ENCODE measurements at regions not wholly inside any gene's neighbourhood (a gene's known extent, or its start where the extent isn't known, plus 50 kb on each side); places are given as distances from the start of the nearest gene placed in this dataset.
A peak's percentile ranks its signal among the peaks of the same experiment; 100 is the strongest.
"Not testable (repeated sequence)": the region's sequence is repeated elsewhere in the genome, so short reads cannot be mapped to it uniquely, and the experiment has no call there.

DNA sequence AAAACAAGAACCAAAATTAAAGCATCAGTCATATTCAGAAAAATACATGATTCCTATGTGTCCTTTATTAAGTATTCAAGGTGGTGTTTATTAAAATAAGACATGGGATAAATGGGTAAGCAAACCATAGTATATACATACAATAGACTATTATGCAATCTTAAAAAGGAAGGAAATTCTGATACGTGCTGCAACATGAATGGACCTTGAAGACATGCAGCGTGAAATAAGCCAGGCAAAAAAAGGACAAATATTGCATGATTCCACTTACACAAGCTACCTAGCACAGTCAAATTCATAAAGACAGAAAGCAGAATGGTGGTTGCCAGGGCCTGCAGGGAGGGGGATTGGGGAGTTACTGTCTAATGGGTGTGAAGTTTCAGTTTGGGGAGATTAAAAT is 127.7 kb downstream of the DMAC1 start:
- H3K4me3 Mint-ChIP-seq, result no peak overlapping the region
- no peaks in the 10 kb centered on the region for H3K36me3 Mint-ChIP-seq (ENCODE audit: low read depth)
- H3K27ac Mint-ChIP-seq, result no peak overlapping the region
- no peaks in the 10 kb centered on the region for H3K9me3 Mint-ChIP-seq
- intact Hi-C loops (cut with micrococcal nuclease), result loop anchor here (10.0 kb wide), 1 partner anchor 383 kb away; no protein-coding TSS in a partner anchor
- no peaks in the 10 kb centered on the region for H3K4me1 Mint-ChIP-seq (ENCODE audit: low read depth)
- no peak for DNase-seq
- no peaks in the 10 kb centered on the region for H3K27me3 Mint-ChIP-seq (ENCODE audit: low read depth)
- CTCF ChIA-PET, result no interaction called here

GRCh38 chr9:7668541-7668940 is 131.0 kb downstream of the DMAC1 start:
- no peaks in the 10 kb centered on the region for H3K9me3 Mint-ChIP-seq
- H3K4me3 Mint-ChIP-seq, result no peak overlapping the region

GRCh38 chr9:7665874-7666273 is 133.7 kb downstream of the DMAC1 start:
- Mint-ChIP-seq H3K36me3 (ENCODE audit: low read depth) (no peaks in the 10 kb centered on the region), H3K27me3 (ENCODE audit: low read depth) (no peaks in the 10 kb centered on the region)

More at GRCh38 chr9:7668541-7668940, 131.0 kb downstream of the DMAC1 start:
- no peaks in the 10 kb centered on the region for H3K36me3 Mint-ChIP-seq (ENCODE audit: low read depth)
- CTCF ChIA-PET, result no interaction called here
- DNase-seq, result no peak
- H3K27ac Mint-ChIP-seq, result no peak overlapping the region
- H3K27me3 Mint-ChIP-seq (ENCODE audit: low read depth), result no peaks in the 10 kb centered on the region
- H3K4me1 Mint-ChIP-seq (ENCODE audit: low read depth), result no peaks in the 10 kb centered on the region
- intact Hi-C loops (cut with micrococcal nuclease), result no loop called here

GRCh38 chr9:7659766-7660165 is 139.8 kb downstream of the DMAC1 start:
- Mint-ChIP-seq H3K27ac (no peak overlapping the region), H3K9me3 (no peaks in the 10 kb centered on the region), H3K4me3 (no peak overlapping the region), H3K4me1 (ENCODE audit: low read depth) (peaks cover 4% of the 10 kb centered on the region), H3K36me3 (ENCODE audit: low read depth) (no peaks in the 10 kb centered on the region), H3K27me3 (ENCODE audit: low read depth) (no peaks in the 10 kb centered on the region)
- intact Hi-C loops (cut with micrococcal nuclease), result no loop called here
- CTCF ChIA-PET, result no interaction called here
- DNase-seq, result no peak

More at GRCh38 chr9:7665874-7666273, 133.7 kb downstream of the DMAC1 start:
- no peak for DNase-seq
- H3K9me3 Mint-ChIP-seq, result no peaks in the 10 kb centered on the region
- no peaks in the 10 kb centered on the region for H3K4me1 Mint-ChIP-seq (ENCODE audit: low read depth)
- H3K4me3 Mint-ChIP-seq, result no peak overlapping the region
- no peak overlapping the region for H3K27ac Mint-ChIP-seq
- CTCF ChIA-PET, result interaction anchor here (1.2 kb wide), 1 partner anchor 178 kb away, joined by 3 read pairs; no protein-coding TSS in a partner anchor
- intact Hi-C loops (cut with micrococcal nuclease), result no loop called here

DNA sequence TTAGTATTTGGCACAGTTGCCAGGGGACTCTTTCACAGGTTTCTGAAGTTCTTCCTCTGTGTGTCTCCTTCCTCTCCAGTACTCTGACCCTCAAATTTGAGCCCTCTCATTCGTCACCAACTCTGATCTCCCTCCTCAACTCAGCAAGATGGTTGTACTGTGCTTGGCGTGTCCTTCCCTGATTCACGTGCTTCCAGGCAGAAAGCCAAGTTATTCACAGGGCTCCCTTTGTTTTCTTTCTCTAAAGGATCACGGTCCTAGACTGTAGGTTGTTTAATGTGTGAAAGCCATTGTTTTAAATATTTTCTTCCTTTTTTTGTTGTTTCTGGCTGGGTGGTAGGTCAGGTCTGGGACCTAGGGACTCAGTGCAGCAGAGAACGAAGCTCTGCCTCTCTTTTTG is 142.9 kb downstream of the DMAC1 start:
- intact Hi-C loops (cut with micrococcal nuclease), result no loop called here

GRCh38 chr9:7653262-7653661 is 146.3 kb downstream of the DMAC1 start:
- intact Hi-C loops (cut with micrococcal nuclease), result no loop called here
- Mint-ChIP-seq H3K9me3 (peaks cover 1% of the 10 kb centered on the region), H3K27ac (no peak overlapping the region), H3K4me3 (no peak overlapping the region), H3K27me3 (ENCODE audit: low read depth) (no peaks in the 10 kb centered on the region), H3K36me3 (ENCODE audit: low read depth) (no peaks in the 10 kb centered on the region), H3K4me1 (ENCODE audit: low read depth) (peaks cover 11% of the 10 kb centered on the region)
- CTCF ChIA-PET, result interaction anchor here (0.7 kb wide), 1 partner anchor 113 kb away, joined by 3 read pairs; no protein-coding TSS in a partner anchor
- no peak for DNase-seq

More for the DNA sequence above, 142.9 kb downstream of the DMAC1 start:
- Mint-ChIP-seq H3K27ac (no peak overlapping the region), H3K4me3 (no peak overlapping the region), H3K9me3 (peaks cover 1% of the 10 kb centered on the region), H3K27me3 (ENCODE audit: low read depth) (no peaks in the 10 kb centered on the region), H3K4me1 (ENCODE audit: low read depth) (peaks cover 11% of the 10 kb centered on the region), H3K36me3 (ENCODE audit: low read depth) (no peaks in the 10 kb centered on the region)
- CTCF ChIA-PET, result no interaction called here
- DNase-seq, result no peak

DNA sequence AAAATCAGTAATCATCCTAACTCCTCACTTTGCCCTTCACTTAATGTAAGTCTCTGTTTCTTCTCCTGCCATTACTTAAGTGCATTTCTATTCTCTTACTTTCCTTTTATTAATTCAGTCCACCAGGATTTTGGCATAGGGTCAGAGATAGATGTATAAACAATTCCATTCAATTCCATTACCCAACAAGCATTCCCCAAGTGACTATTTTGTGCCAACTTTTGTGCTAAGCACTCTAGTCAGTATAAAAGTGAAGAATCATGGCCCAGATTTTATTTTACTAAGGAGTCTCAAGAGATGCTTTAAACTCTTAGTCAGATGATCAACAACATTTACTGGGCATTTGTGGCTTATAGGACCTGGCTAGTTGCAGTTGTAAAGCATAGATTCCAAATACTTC is 159.3 kb downstream of the DMAC1 start:
- intact Hi-C loops (cut with micrococcal nuclease), result no loop called here
- CTCF ChIA-PET, result no interaction called here

GRCh38 chr9:7639471-7639870 is 160.1 kb downstream of the DMAC1 start:
- Mint-ChIP-seq H3K4me1 (ENCODE audit: low read depth) (peaks cover 6% of the 10 kb centered on the region), H3K27ac (no peak overlapping the region), H3K36me3 (ENCODE audit: low read depth) (no peaks in the 10 kb centered on the region), H3K27me3 (ENCODE audit: low read depth) (no peaks in the 10 kb centered on the region), H3K9me3 (peaks cover 3% of the 10 kb centered on the region), H3K4me3 (no peak overlapping the region)
- CTCF ChIA-PET, result no interaction called here
- no peak for DNase-seq
- intact Hi-C loops (cut with micrococcal nuclease), result no loop called here

More for the DNA sequence above, 159.3 kb downstream of the DMAC1 start:
- Mint-ChIP-seq H3K36me3 (ENCODE audit: low read depth) (peaks cover 2% of the 10 kb centered on the region), H3K4me1 (ENCODE audit: low read depth) (peaks cover 6% of the 10 kb centered on the region), H3K27ac (no peak overlapping the region), H3K4me3 (no peak overlapping the region), H3K9me3 (peaks cover 7% of the 10 kb centered on the region), H3K27me3 (ENCODE audit: low read depth) (no peaks in the 10 kb centered on the region)
- DNase-seq, result no peak

DNA sequence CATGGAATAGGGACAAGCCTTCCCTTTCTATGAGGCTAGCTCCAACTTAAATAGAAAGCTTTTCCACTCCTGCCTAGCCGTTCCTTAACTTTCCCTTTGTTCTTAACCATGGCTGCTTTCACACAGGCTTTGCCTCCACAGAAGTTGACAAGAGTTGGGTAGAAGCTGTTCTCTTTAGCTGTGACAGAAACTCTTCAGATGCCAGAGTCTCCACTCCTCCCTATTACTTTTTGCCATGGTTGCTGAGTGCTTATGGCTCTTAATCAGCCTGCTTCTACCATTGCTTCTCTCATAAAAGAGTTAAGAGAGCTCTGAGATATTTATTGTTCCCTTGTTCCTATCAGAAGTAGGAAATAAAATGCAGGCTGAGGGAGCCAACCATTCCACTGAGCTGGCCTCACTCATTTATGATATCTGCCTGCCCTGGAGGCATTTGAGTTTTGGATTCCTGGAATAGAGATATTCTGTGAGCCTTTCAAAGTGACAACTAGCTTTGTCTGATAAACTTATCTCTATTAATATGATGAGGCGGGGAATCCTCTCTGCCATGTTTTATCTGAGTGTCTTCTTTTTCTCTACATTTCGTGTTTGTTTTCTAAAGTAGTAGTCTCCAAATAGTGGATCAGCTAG is 162.6 kb downstream of the DMAC1 start:
- Mint-ChIP-seq H3K27ac (no peak overlapping the region), H3K9me3 (peaks cover 4% of the 10 kb centered on the region), H3K36me3 (ENCODE audit: low read depth) (no peaks in the 10 kb centered on the region), H3K4me3 (no peak overlapping the region), H3K4me1 (ENCODE audit: low read depth) (peaks cover 6% of the 10 kb centered on the region), H3K27me3 (ENCODE audit: low read depth) (no peaks in the 10 kb centered on the region)
- CTCF ChIA-PET, result no interaction called here
- no peak for DNase-seq
- intact Hi-C loops (cut with micrococcal nuclease), result no loop called here

DNA sequence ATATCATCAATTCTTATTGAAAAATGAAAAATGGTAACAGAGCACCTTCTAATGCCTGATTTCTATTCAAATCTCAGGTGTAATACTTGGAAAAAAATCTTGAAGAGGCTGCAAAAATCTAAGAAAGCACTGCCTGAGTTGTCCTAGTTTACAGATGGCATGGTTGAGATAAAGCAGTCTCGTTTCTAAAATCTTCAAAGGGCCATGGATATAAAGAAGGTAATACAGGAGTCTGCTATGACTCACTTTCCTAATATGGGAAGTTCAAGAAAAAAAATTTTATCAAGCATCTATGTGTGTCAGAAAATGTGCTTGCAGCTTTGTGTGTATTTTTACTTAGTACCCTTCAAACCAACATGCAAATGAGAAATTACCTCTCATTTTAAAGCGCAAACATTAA is 163.3 kb downstream of the DMAC1 start:
- Mint-ChIP-seq H3K4me3 (no peak overlapping the region), H3K9me3 (peaks cover 10% of the 10 kb centered on the region), H3K36me3 (ENCODE audit: low read depth) (no peaks in the 10 kb centered on the region), H3K27me3 (ENCODE audit: low read depth) (no peaks in the 10 kb centered on the region), H3K27ac (no peak overlapping the region), H3K4me1 (ENCODE audit: low read depth) (peaks cover 6% of the 10 kb centered on the region)
- CTCF ChIA-PET, result no interaction called here
- DNase-seq, result no peak
- intact Hi-C loops (cut with micrococcal nuclease), result no loop called here

GRCh38 chr9:7626571-7627029 is 173.0 kb downstream of the DMAC1 start:
- H3K4me1 Mint-ChIP-seq (ENCODE audit: low read depth), result peaks cover 20% of the 10 kb centered on the region
- not testable (repeated sequence) for H3K27me3 Mint-ChIP-seq (ENCODE audit: low read depth); H3K36me3 Mint-ChIP-seq (ENCODE audit: low read depth)
- H3K27ac Mint-ChIP-seq, result peak overlapping the region; percentile 22
- peak overlapping the region; percentile 38 for H3K4me3 Mint-ChIP-seq
- DNase-seq, result peak; percentile 76
- intact Hi-C loops (cut with micrococcal nuclease), result loop anchor here (1.0 to 5.0 kb wide), 2 partner anchors 131 to 173 kb away; partner anchors contain the start of gene DMAC1
- CTCF ChIA-PET, result interaction anchor here (0.6 kb wide), 1 partner anchor 1541 kb away, joined by 3 read pairs; no protein-coding TSS in a partner anchor
- peaks cover 39% of the 10 kb centered on the region for H3K9me3 Mint-ChIP-seq

DNA sequence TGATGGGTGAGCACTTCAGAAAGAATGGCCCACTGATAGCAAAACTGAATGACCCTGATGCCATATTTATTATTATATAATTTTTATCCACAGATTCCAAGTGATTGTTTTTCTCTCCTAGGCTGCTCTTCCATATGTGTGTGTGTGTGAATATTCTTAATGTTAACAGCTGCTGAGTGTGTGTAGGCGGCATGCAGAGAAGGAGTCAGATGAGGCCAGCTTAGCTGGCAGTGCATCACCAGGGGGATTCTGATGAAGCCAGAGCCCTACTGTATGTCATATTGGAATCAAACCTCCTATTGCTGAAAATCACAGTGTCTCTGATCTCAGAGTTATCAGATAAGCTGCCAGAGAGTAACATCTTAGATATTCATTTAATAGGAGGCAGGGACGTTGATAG is 177.1 kb downstream of the DMAC1 start:
- H3K36me3 Mint-ChIP-seq (ENCODE audit: low read depth), result no peaks in the 10 kb centered on the region
- peaks cover 19% of the 10 kb centered on the region for H3K4me1 Mint-ChIP-seq (ENCODE audit: low read depth)
- no peaks in the 10 kb centered on the region for H3K27me3 Mint-ChIP-seq (ENCODE audit: low read depth)
- intact Hi-C loops (cut with micrococcal nuclease), result no loop called here
- no peak overlapping the region for H3K4me3 Mint-ChIP-seq
- CTCF ChIA-PET, result interaction anchor here (0.6 kb wide), 1 partner anchor 308 kb away, joined by 3 read pairs; no protein-coding TSS in a partner anchor
- H3K27ac Mint-ChIP-seq, result no peak overlapping the region
- no peak for DNase-seq
- peaks cover 5% of the 10 kb centered on the region for H3K9me3 Mint-ChIP-seq

GRCh38 chr9:7615344-7615743 is 184.2 kb downstream of the DMAC1 start:
- no peak overlapping the region for H3K27ac Mint-ChIP-seq
- intact Hi-C loops (cut with micrococcal nuclease), result no loop called here
- H3K4me1 Mint-ChIP-seq (ENCODE audit: low read depth), result peaks cover 18% of the 10 kb centered on the region
- H3K4me3 Mint-ChIP-seq, result no peak overlapping the region
- no peak for DNase-seq
- no peaks in the 10 kb centered on the region for H3K36me3 Mint-ChIP-seq (ENCODE audit: low read depth)
- no peaks in the 10 kb centered on the region for H3K9me3 Mint-ChIP-seq
- no peaks in the 10 kb centered on the region for H3K27me3 Mint-ChIP-seq (ENCODE audit: low read depth)
- CTCF ChIA-PET, result interaction anchor here (1.1 kb wide), 1 partner anchor 43 kb away, joined by 3 read pairs; no protein-coding TSS in a partner anchor
